Upper lobe of left lung (tissue), 4 donors: ENCODE measurements at regions not wholly inside any gene's neighbourhood (a gene's known extent, or its start where the extent isn't known, plus 50 kb on each side); places are given as distances from the start of the nearest gene placed in this dataset.

ENCODE experiments used
- CTCF ChIP-seq, 6 experiments: fragments of 450-650 bp in 4 of 6; fragments of 200-600 bp in 2 of 6; sonication (generic) in 2 of 6; IDR thresholded peaks; one replicate each; pipeline ENCODE4 v1.5.1; 2016 to 2019; ENCODE audit warnings: antibody characterized with exemption in 6 of 6
- EP300 ChIP-seq, 4 donors: sonication (generic); formaldehyde crosslinking; IDR thresholded peaks; one replicate each; pipeline ENCODE4 v1.5.1; 2017; ENCODE audit warnings: antibody characterized with exemption in 4 of 4, control low read depth in 2 of 4
- POLR2A ChIP-seq, 4 donors: fragments of 450-650 bp; IDR thresholded peaks; one replicate each; pipeline ENCODE4 v1.5.1; 2016 to 2017; ENCODE audit warnings: antibody characterized with exemption in 4 of 4, mild to moderate bottlenecking in 2 of 4

GRCh38 chr22:22168941-22169867, 75.4 kb upstream of the VPREB1 start:
- TF ChIP-seq EP300 (IDR thresholded peaks at IDR 0.05) (no peak), CTCF (IDR thresholded peaks at IDR 0.05) (no peak), POLR2A (IDR thresholded peaks at IDR 0.05) (no peak)
